ENCODE measurements at regions not wholly inside any gene's neighbourhood (a gene's known extent, or its start where the extent isn't known, plus 50 kb on each side); places are given as distances from the start of the nearest gene placed in this dataset.
"Not testable (repeated sequence)": the region's sequence is repeated elsewhere in the genome, so short reads cannot be mapped to it uniquely, and the experiment has no call there.

- peaks cover 19% of the 10 kb centered on the region for H3K9me3 Mint-ChIP-seq
- no peak for DNase-seq
- peaks cover 2% of the 10 kb centered on the region for H3K36me3 Mint-ChIP-seq (ENCODE audit: low read depth)
- no peak overlapping the region for H3K27ac Mint-ChIP-seq
- CTCF ChIA-PET = no interaction called here
- H3K4me1 Mint-ChIP-seq (ENCODE audit: low read depth) = no peaks in the 10 kb centered on the region
- no peak overlapping the region for H3K4me3 Mint-ChIP-seq
- peaks cover 4% of the 10 kb centered on the region for H3K27me3 Mint-ChIP-seq (ENCODE audit: low read depth)
- intact Hi-C loops (cut with micrococcal nuclease) = no loop called here
These were observed 245.4 kb upstream of the GALNT17 start for GRCh38 chr7:70886547-70886946.

- H3K4me1 Mint-ChIP-seq (ENCODE audit: low read depth) = no peaks in the 10 kb centered on the region
- DNase-seq = no peak
- peaks cover 4% of the 10 kb centered on the region for H3K27me3 Mint-ChIP-seq (ENCODE audit: low read depth)
- intact Hi-C loops (cut with micrococcal nuclease) = no loop called here
- H3K27ac Mint-ChIP-seq = no peak overlapping the region
- CTCF ChIA-PET = no interaction called here
- H3K36me3 Mint-ChIP-seq (ENCODE audit: low read depth) = peaks cover 2% of the 10 kb centered on the region
- H3K4me3 Mint-ChIP-seq = no peak overlapping the region
- peaks cover 19% of the 10 kb centered on the region for H3K9me3 Mint-ChIP-seq
These were observed 244.8 kb upstream of the GALNT17 start for GRCh38 chr7:70887186-70887585.

GRCh38 chr7:70890147-70890969, 241.6 kb upstream of the GALNT17 start:
- no peaks in the 10 kb centered on the region for H3K27me3 Mint-ChIP-seq (ENCODE audit: low read depth)
- CTCF ChIA-PET = no interaction called here
- DNase-seq = no peak
- no peak overlapping the region for H3K27ac Mint-ChIP-seq
- peaks cover 2% of the 10 kb centered on the region for H3K36me3 Mint-ChIP-seq (ENCODE audit: low read depth)
- H3K4me3 Mint-ChIP-seq = no peak overlapping the region
- intact Hi-C loops (cut with micrococcal nuclease) = no loop called here
- H3K9me3 Mint-ChIP-seq = peaks cover 17% of the 10 kb centered on the region
- H3K4me1 Mint-ChIP-seq (ENCODE audit: low read depth) = no peaks in the 10 kb centered on the region

GRCh38 chr7:70893422-70893821, 238.5 kb upstream of the GALNT17 start:
- CTCF ChIA-PET = no interaction called here
- DNase-seq = no peak
- Mint-ChIP-seq H3K4me3 (no peak overlapping the region), H3K27me3 (ENCODE audit: low read depth) (no peaks in the 10 kb centered on the region), H3K9me3 (peaks cover 13% of the 10 kb centered on the region), H3K27ac (no peak overlapping the region), H3K4me1 (ENCODE audit: low read depth) (no peaks in the 10 kb centered on the region), H3K36me3 (ENCODE audit: low read depth) (peaks cover 2% of the 10 kb centered on the region)
- intact Hi-C loops (cut with micrococcal nuclease) = no loop called here

GRCh38 chr7:70893971-70894715, 237.8 kb upstream of the GALNT17 start:
- Mint-ChIP-seq H3K36me3 (ENCODE audit: low read depth) (peaks cover 2% of the 10 kb centered on the region), H3K4me1 (ENCODE audit: low read depth) (no peaks in the 10 kb centered on the region), H3K4me3 (no peak overlapping the region), H3K9me3 (peaks cover 9% of the 10 kb centered on the region), H3K27me3 (ENCODE audit: low read depth) (no peaks in the 10 kb centered on the region), H3K27ac (no peak overlapping the region)
- DNase-seq = no peak
- intact Hi-C loops (cut with micrococcal nuclease) = no loop called here
- CTCF ChIA-PET = no interaction called here

GRCh38 chr7:70894799-70895198, 237.1 kb upstream of the GALNT17 start:
- no peaks in the 10 kb centered on the region for H3K36me3 Mint-ChIP-seq (ENCODE audit: low read depth)
- H3K27me3 Mint-ChIP-seq (ENCODE audit: low read depth) = no peaks in the 10 kb centered on the region
- CTCF ChIA-PET = no interaction called here
- H3K4me1 Mint-ChIP-seq (ENCODE audit: low read depth) = no peaks in the 10 kb centered on the region
- no peak overlapping the region for H3K4me3 Mint-ChIP-seq
- no peak for DNase-seq
- peaks cover 10% of the 10 kb centered on the region for H3K9me3 Mint-ChIP-seq
- H3K27ac Mint-ChIP-seq = no peak overlapping the region
- intact Hi-C loops (cut with micrococcal nuclease) = no loop called here

- H3K9me3 Mint-ChIP-seq = peaks cover 11% of the 10 kb centered on the region
These were observed 236.4 kb upstream of the GALNT17 start for GRCh38 chr7:70895337-70896200.

GRCh38 chr7:70907259-70908247, 224.4 kb upstream of the GALNT17 start:
- H3K4me1 Mint-ChIP-seq (ENCODE audit: low read depth) = no peaks in the 10 kb centered on the region
- no peak overlapping the region for H3K27ac Mint-ChIP-seq
- H3K36me3 Mint-ChIP-seq (ENCODE audit: low read depth) = no peaks in the 10 kb centered on the region
- no peak overlapping the region for H3K4me3 Mint-ChIP-seq
- H3K9me3 Mint-ChIP-seq = peaks cover 11% of the 10 kb centered on the region
- intact Hi-C loops (cut with micrococcal nuclease) = no loop called here
- peaks cover 7% of the 10 kb centered on the region for H3K27me3 Mint-ChIP-seq (ENCODE audit: low read depth)
- CTCF ChIA-PET = no interaction called here
- no peak for DNase-seq

More at GRCh38 chr7:70895337-70896200, 236.4 kb upstream of the GALNT17 start:
- H3K36me3 Mint-ChIP-seq (ENCODE audit: low read depth); DNase-seq; H3K27ac Mint-ChIP-seq; H3K4me3 Mint-ChIP-seq; CTCF ChIA-PET; intact Hi-C loops (cut with micrococcal nuclease); H3K27me3 Mint-ChIP-seq (ENCODE audit: low read depth); H3K4me1 Mint-ChIP-seq (ENCODE audit: low read depth): not testable (repeated sequence)

GRCh38 chr7:70913924-70914323, 218.0 kb upstream of the GALNT17 start:
- CTCF ChIA-PET = no interaction called here
- Mint-ChIP-seq H3K9me3 (peaks cover 6% of the 10 kb centered on the region), H3K4me1 (ENCODE audit: low read depth) (no peaks in the 10 kb centered on the region), H3K27ac (no peak overlapping the region), H3K4me3 (no peak overlapping the region), H3K27me3 (ENCODE audit: low read depth) (no peaks in the 10 kb centered on the region), H3K36me3 (ENCODE audit: low read depth) (no peaks in the 10 kb centered on the region)
- no peak for DNase-seq
- intact Hi-C loops (cut with micrococcal nuclease) = no loop called here

GRCh38 chr7:70915067-70915466, 216.9 kb upstream of the GALNT17 start:
- Mint-ChIP-seq H3K4me1 (ENCODE audit: low read depth) (no peaks in the 10 kb centered on the region), H3K9me3 (peaks cover 6% of the 10 kb centered on the region), H3K4me3 (no peak overlapping the region), H3K27me3 (ENCODE audit: low read depth) (no peaks in the 10 kb centered on the region), H3K36me3 (ENCODE audit: low read depth) (no peaks in the 10 kb centered on the region), H3K27ac (no peak overlapping the region)
- no peak for DNase-seq
- intact Hi-C loops (cut with micrococcal nuclease) = no loop called here
- CTCF ChIA-PET = no interaction called here

- Mint-ChIP-seq H3K27me3 (ENCODE audit: low read depth) (no peaks in the 10 kb centered on the region), H3K36me3 (ENCODE audit: low read depth) (peaks cover 1% of the 10 kb centered on the region), H3K27ac (no peak overlapping the region), H3K4me3 (no peak overlapping the region), H3K9me3 (peaks cover 3% of the 10 kb centered on the region), H3K4me1 (ENCODE audit: low read depth) (no peaks in the 10 kb centered on the region)
- intact Hi-C loops (cut with micrococcal nuclease) = loop anchor here (2.0 kb wide), 1 partner anchor 37 kb away; no protein-coding TSS in a partner anchor
- CTCF ChIA-PET = no interaction called here
- DNase-seq = no peak
These were observed 212.4 kb upstream of the GALNT17 start for GRCh38 chr7:70919481-70920073.
